ENCODE measurements at regions not wholly inside any gene's neighbourhood (a gene's known extent, or its start where the extent isn't known, plus 50 kb on each side); places are given as distances from the start of the nearest gene placed in this dataset.

- TF ChIP-seq CTCF (IDR thresholded peaks at IDR 0.05), result no peak
- no peak for DNase-seq
- Mint-ChIP-seq H3K27ac (no peak overlapping the region), H3K4me3 (no peak overlapping the region), H3K9me3 (no peaks in the 10 kb centered on the region), H3K4me1 (no peaks in the 10 kb centered on the region), H3K36me3 (ENCODE audit: low read depth) (no peaks in the 10 kb centered on the region), H3K27me3 (no peaks in the 10 kb centered on the region)
- POLR2A ChIA-PET, result no interaction called here
- intact Hi-C loops (cut with micrococcal nuclease), result no loop called here
- ATAC-seq (ENCODE audit: low read depth), result no peak
- CTCF ChIA-PET, result no interaction called here
These were observed 277.8 kb downstream of the POU4F1 start for GRCh38 chr13:78325585-78325984.

- ChIA-PET CTCF (no interaction called here), POLR2A (no interaction called here)
- TF ChIP-seq CTCF (IDR thresholded peaks at IDR 0.05), result no peak
- H3K27me3 Mint-ChIP-seq, result no peaks in the 10 kb centered on the region
- no peaks in the 10 kb centered on the region for H3K9me3 Mint-ChIP-seq
- H3K27ac Mint-ChIP-seq, result no peak overlapping the region
- DNase-seq (no peak), ATAC-seq (ENCODE audit: low read depth) (no peak)
- no peaks in the 10 kb centered on the region for H3K36me3 Mint-ChIP-seq (ENCODE audit: low read depth)
- no peaks in the 10 kb centered on the region for H3K4me1 Mint-ChIP-seq
- no peak overlapping the region for H3K4me3 Mint-ChIP-seq
- intact Hi-C loops (cut with micrococcal nuclease), result no loop called here
These were observed 279.5 kb downstream of the POU4F1 start for GRCh38 chr13:78323848-78324247.

- Mint-ChIP-seq H3K27me3 (no peaks in the 10 kb centered on the region), H3K9me3 (no peaks in the 10 kb centered on the region), H3K36me3 (ENCODE audit: low read depth) (no peaks in the 10 kb centered on the region), H3K4me1 (no peaks in the 10 kb centered on the region), H3K4me3 (no peak overlapping the region), H3K27ac (no peak overlapping the region)
- intact Hi-C loops (cut with micrococcal nuclease), result no loop called here
- ChIA-PET CTCF (no interaction called here), POLR2A (no interaction called here)
- DNase-seq, result no peak
- no peak for ATAC-seq (ENCODE audit: low read depth)
- TF ChIP-seq CTCF (IDR thresholded peaks at IDR 0.05), result no peak
These were observed 280.3 kb downstream of the POU4F1 start for GRCh38 chr13:78323040-78323439.

- no peaks in the 10 kb centered on the region for H3K9me3 Mint-ChIP-seq
- no peak for ATAC-seq (ENCODE audit: low read depth)
- no peak for TF ChIP-seq CTCF (IDR thresholded peaks at IDR 0.05)
These were observed 284.2 kb downstream of the POU4F1 start for GRCh38 chr13:78319101-78319627.

GRCh38 chr13:78317030-78317429 lies 286.3 kb downstream of the POU4F1 start:
- CTCF ChIA-PET, result no interaction called here
- H3K27ac Mint-ChIP-seq, result no peak overlapping the region
- no peaks in the 10 kb centered on the region for H3K27me3 Mint-ChIP-seq
- no peak overlapping the region for H3K4me3 Mint-ChIP-seq
- no peak for TF ChIP-seq CTCF (IDR thresholded peaks at IDR 0.05)
- ATAC-seq (ENCODE audit: low read depth) (no peak), DNase-seq (no peak)
- no peaks in the 10 kb centered on the region for H3K36me3 Mint-ChIP-seq (ENCODE audit: low read depth)
- intact Hi-C loops (cut with micrococcal nuclease), result loop anchor here (1.0 kb wide), 1 partner anchor 661 kb away; no protein-coding TSS in a partner anchor
- no peaks in the 10 kb centered on the region for H3K9me3 Mint-ChIP-seq
- H3K4me1 Mint-ChIP-seq, result no peaks in the 10 kb centered on the region
- POLR2A ChIA-PET, result no interaction called here

More at GRCh38 chr13:78319101-78319627, 284.2 kb downstream of the POU4F1 start:
- Mint-ChIP-seq H3K27ac (no peak overlapping the region), H3K4me3 (no peak overlapping the region), H3K27me3 (no peaks in the 10 kb centered on the region), H3K4me1 (no peaks in the 10 kb centered on the region), H3K36me3 (ENCODE audit: low read depth) (no peaks in the 10 kb centered on the region)
- DNase-seq, result no peak
- ChIA-PET POLR2A (no interaction called here), CTCF (no interaction called here)
- intact Hi-C loops (cut with micrococcal nuclease), result no loop called here
